IMR-90 (cell line): ENCODE measurements at regions not wholly inside any gene's neighbourhood (a gene's known extent, or its start where the extent isn't known, plus 50 kb on each side); places are given as distances from the start of the nearest gene placed in this dataset.

Experiments
- ATAC-seq: fragments of 200-7000 bp; cut with Tn5 transposase; 2 replicates; pipeline ENCODE4 v1.9.1; 2020; ENCODE audit warnings: low read depth, mild to moderate bottlenecking, moderate library complexity
- BruUV-seq: library from RNA; stranded (reverse); fragments of 400-500 nt; replicated peaks from 2 replicates; lab custom pipeline; 2021; lab: Mats Ljungman, UMichigan
- CTCF ChIA-PET: fragments of 300-600 bp; formaldehyde crosslinking; extraction: SDS; loops from one replicate; lab custom pipeline; 2021; ENCODE audit warnings: antibody characterized with exemption; lab: Yijun Ruan, JAX
- POLR2A ChIA-PET: fragments of 300-600 bp; sonication (Branson Sonifier 250); formaldehyde crosslinking; loops from one replicate; lab custom pipeline; 2022; ENCODE audit warnings: antibody characterized with exemption; ENCODE audit not compliant: unreplicated experiment; lab: Charles Lee
- DNase-seq: peaks from one replicate; pipeline ENCODE4 v3.0.0; 2013
- H2AFZ ChIP-seq: replicated peaks from 2 replicates; pipeline ENCODE3; 2013; ENCODE audit warnings: low read length, mild to moderate bottlenecking; ENCODE audit not compliant: poor library complexity
- H2AK5ac ChIP-seq: 2 replicates; pipeline ENCODE4 v1.6.1; 2013; ENCODE audit warnings: low read depth, low read length, inconsistent platforms
- H2AK9ac ChIP-seq: replicated peaks from 2 replicates; pipeline ENCODE3; 2013; ENCODE audit warnings: mild to moderate bottlenecking, low read depth, low read length, moderate library complexity; ENCODE audit not compliant: poor library complexity
- H2BK120ac ChIP-seq: 2 replicates; pipeline ENCODE4 v1.6.1; 2013; ENCODE audit warnings: low read depth, low read length, inconsistent platforms
- H2BK15ac ChIP-seq: 3 replicates; pipeline ENCODE4 v1.6.1; 2013; ENCODE audit warnings: low read depth, low read length, inconsistent platforms
- H2BK20ac ChIP-seq: 2 replicates; pipeline ENCODE4 v1.6.1; 2013; ENCODE audit warnings: low read depth, mild to moderate bottlenecking, inconsistent platforms, low read length, moderate library complexity
- H2BK5ac ChIP-seq: 2 replicates; pipeline ENCODE4 v1.6.1; 2013; ENCODE audit warnings: mild to moderate bottlenecking, low read depth, low read length, inconsistent platforms; ENCODE audit not compliant: poor library complexity, severe bottlenecking
- H3K14ac ChIP-seq: replicated peaks from 2 replicates; pipeline ENCODE4 v1.6.1; 2013; ENCODE audit warnings: low read depth, low read length, inconsistent platforms
- H3K18ac ChIP-seq: 2 replicates; pipeline ENCODE4 v1.6.1; 2013; ENCODE audit warnings: low read depth, low read length, control low read depth
- H3K23ac ChIP-seq: 2 replicates; pipeline ENCODE4 v1.6.1; 2013; ENCODE audit warnings: low read depth, low read length, inconsistent platforms
- H3K27ac ChIP-seq: 2 replicates; pipeline ENCODE4 v1.5.1; 2013; ENCODE audit warnings: mild to moderate bottlenecking, control low read depth, low read length; ENCODE audit not compliant: insufficient read depth
- H3K27me3 ChIP-seq: 2 replicates; pipeline ENCODE4 v1.6.1; 2013; ENCODE audit warnings: low read length; ENCODE audit not compliant: control insufficient read depth, insufficient read depth
- H3K36me3 ChIP-seq: 2 replicates; pipeline ENCODE4 v1.6.1; 2013; ENCODE audit warnings: low read length, mixed read lengths; ENCODE audit not compliant: control insufficient read depth, insufficient read depth
- H3K4ac ChIP-seq: 2 replicates; pipeline ENCODE4 v1.6.1; 2013; ENCODE audit warnings: low read depth, low read length, inconsistent platforms
- H3K4me1 ChIP-seq: 2 replicates; pipeline ENCODE4 v1.6.1; 2013; ENCODE audit warnings: low read length, mixed read lengths; ENCODE audit not compliant: control insufficient read depth, insufficient read depth
- H3K4me2 ChIP-seq: 2 replicates; pipeline ENCODE4 v1.6.1; 2013; ENCODE audit warnings: low read depth, mild to moderate bottlenecking, control low read depth, low read length, moderate library complexity
- H3K4me3 ChIP-seq: 2 replicates; pipeline ENCODE4 v1.5.1; 2013; ENCODE audit warnings: low read depth, mild to moderate bottlenecking, control low read depth, low read length, moderate library complexity; ENCODE audit not compliant: insufficient read depth
- H3K56ac ChIP-seq: 2 replicates; pipeline ENCODE4 v1.6.1; 2013; ENCODE audit warnings: low read length, inconsistent platforms; ENCODE audit not compliant: insufficient read depth; ENCODE audit errors: extremely low read depth
- H3K79me1 ChIP-seq, 2 experiments: 2 replicates each; pipeline ENCODE4 v1.6.1; 2013; ENCODE audit warnings: low read length in 2 of 2, inconsistent platforms in 1 of 2, low read depth in 1 of 2
- H3K9ac ChIP-seq: 2 replicates; pipeline ENCODE4 v1.6.1; 2013; ENCODE audit warnings: low read depth, low read length, control low read depth
- H3K9me1 ChIP-seq: 2 replicates; pipeline ENCODE4 v1.6.1; 2013; ENCODE audit warnings: low read length, inconsistent platforms; ENCODE audit not compliant: insufficient read depth
- H3K9me3 ChIP-seq: 2 replicates; pipeline ENCODE4 v1.6.1; 2013; ENCODE audit warnings: low read length; ENCODE audit not compliant: control insufficient read depth, insufficient read depth
- H4K20me1 ChIP-seq: 2 replicates; pipeline ENCODE4 v1.6.1; 2013; ENCODE audit warnings: low read length, inconsistent platforms; ENCODE audit not compliant: insufficient read depth
- H4K5ac ChIP-seq: 2 replicates; pipeline ENCODE4 v1.6.1; 2013; ENCODE audit warnings: mild to moderate bottlenecking, low read depth, low read length, control low read depth
- H4K8ac ChIP-seq, 2 experiments: 2 replicates each; pipeline ENCODE4 v1.6.1; 2013; ENCODE audit warnings: low read depth in 2 of 2, low read length in 2 of 2, control low read depth in 1 of 2, inconsistent platforms in 1 of 2
- H4K91ac ChIP-seq: 2 replicates; pipeline ENCODE4 v1.6.1; 2013; ENCODE audit warnings: low read depth, low read length, inconsistent platforms; ENCODE audit not compliant: insufficient read depth
- CHD1 ChIP-seq: IDR thresholded peaks from 2 replicates; pipeline ENCODE4 v1.6.1; 2012; ENCODE audit warnings: low read depth, low read length, improper control_type of control experiment
- MAZ ChIP-seq: IDR thresholded peaks from 2 replicates; pipeline ENCODE4 v1.6.1; 2012; ENCODE audit warnings: low read depth, mild to moderate bottlenecking, low read length, improper control_type of control experiment, moderate library complexity, borderline replicate concordance
- NFE2L2 ChIP-seq: fragments of 150-350 bp; IDR thresholded peaks from 2 replicates; pipeline ENCODE4 v1.6.1; 2016; ENCODE audit warnings: low read depth, mild to moderate bottlenecking, low read length
- RAD21 ChIP-seq: IDR thresholded peaks from 2 replicates; pipeline ENCODE4 v1.6.1; 2012; ENCODE audit warnings: low read length, improper control_type of control experiment
- RCOR1 ChIP-seq: IDR thresholded peaks from 2 replicates; pipeline ENCODE4 v1.6.1; 2012; ENCODE audit warnings: mild to moderate bottlenecking, low read length, improper control_type of control experiment; ENCODE audit not compliant: insufficient replicate concordance
- WGBS, 2 experiments: methylation state at CpG; one replicate each; pipeline versions ENCODE4 v1.1.5 to v1.1.7; 2013; ENCODE audit warnings: missing lambda C conversion rate in 2 of 2; ENCODE audit not compliant: insufficient read length in 1 of 2; ENCODE audit errors: extremely low coverage in 2 of 2; 5-methylcytosine and 5-hydroxymethylcytosine counted together
- dilution Hi-C: fragments of 300-500 bp; cut with HindIII; formaldehyde crosslinking; loops from one replicate; pipeline ENCODE4 v1.14.3; 2018; ENCODE audit warnings: low sequenced_read_pairs; ENCODE audit not compliant: unreplicated experiment
- in situ Hi-C: fragments of 300-500 bp; cut with MboI; formaldehyde crosslinking; loops from 3 replicates; pipeline ENCODE4 v1.14.3; 2019; ENCODE audit warnings: low sequenced_read_pairs, inconsistent platforms, mixed read lengths
- intact Hi-C: fragments of 100-400 bp; cut with micrococcal nuclease; formaldehyde crosslinking; loops from 2 replicates; pipeline ENCODE4 v1.10.0; 2022
- TF ChIP-seq, protein P1 (sequence below): conservative IDR thresholded peaks from 2 replicates; pipeline ENCODE4 v1.5.1; 2012; ENCODE audit warnings: mild to moderate bottlenecking, low read depth, low read length, improper control_type of control experiment

DNA sequence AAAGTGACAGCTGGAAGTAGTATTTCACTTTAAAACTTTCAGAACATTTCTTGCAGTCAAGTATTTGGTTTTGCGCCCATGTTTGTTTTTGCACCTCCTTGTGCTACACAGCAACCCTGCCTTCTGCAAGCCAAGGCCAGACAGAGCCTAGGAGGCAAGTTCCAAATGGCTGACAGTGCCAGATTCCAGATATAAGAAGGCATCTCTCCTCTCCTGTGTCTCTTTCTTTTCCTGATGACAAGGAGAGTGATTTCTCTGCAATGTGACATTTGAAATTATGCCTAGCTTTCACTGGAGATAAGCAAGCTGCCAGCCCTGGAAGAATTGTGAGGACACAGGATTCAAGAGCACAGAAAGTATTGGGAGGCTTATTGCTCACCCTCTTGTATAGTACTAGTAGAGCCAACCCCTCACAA lies 149.1 kb upstream of the TENT5A start:
- in situ Hi-C loops, result no loop called here

More for the DNA sequence above, 149.1 kb upstream of the TENT5A start:
- DNase-seq (no peak), ATAC-seq (peak; percentile 53; the same call in 1 of the 2 replicates)
- Histone ChIP-seq H4K20me1 (no peaks in the 10 kb centered on the region), H3K9ac (no peak overlapping the region), H3K4me1 (peaks cover 6% of the 10 kb centered on the region), H2AFZ (peak overlapping the region; percentile 8), H3K18ac (no peak overlapping the region), H3K27me3 (no peaks in the 10 kb centered on the region), H3K9me3 (no peaks in the 10 kb centered on the region; the same call in 1 of the 2 replicates), H2BK5ac (no peak overlapping the region), H3K23ac (no peak overlapping the region), H2AK9ac (no peak overlapping the region), H3K79me1 (no peaks in the 10 kb centered on the region), H3K4me2 (no peak overlapping the region), H2BK15ac (no peak overlapping the region), H3K56ac (no peak overlapping the region), H2AK5ac (no peak overlapping the region), H4K91ac (no peak overlapping the region), H3K4me3 (no peak overlapping the region), H4K5ac (no peak overlapping the region), H3K36me3 (no peaks in the 10 kb centered on the region), H3K14ac (no peak overlapping the region), H4K8ac (no peak overlapping the region), H2BK120ac (no peak overlapping the region), H3K4ac (no peak overlapping the region), H2BK20ac (no peak overlapping the region), H3K27ac (no peak overlapping the region), H3K9me1 (peaks cover 4% of the 10 kb centered on the region)
- CTCF ChIA-PET, result no interaction called here
- dilution Hi-C loops (no loop called here), intact Hi-C loops (no loop called here)
- WGBS, 2 experiments, result no CpG with 5 or more reads among the region's 1 CpG
- BruUV-seq, result no TSS peak
- POLR2A ChIA-PET, result no interaction called here
- TF ChIP-seq RAD21 (no peak), MAZ (no peak), NFE2L2 (no peak), CHD1 (no peak), RCOR1 (no peak)
- TF ChIP-seq, protein P1, sequence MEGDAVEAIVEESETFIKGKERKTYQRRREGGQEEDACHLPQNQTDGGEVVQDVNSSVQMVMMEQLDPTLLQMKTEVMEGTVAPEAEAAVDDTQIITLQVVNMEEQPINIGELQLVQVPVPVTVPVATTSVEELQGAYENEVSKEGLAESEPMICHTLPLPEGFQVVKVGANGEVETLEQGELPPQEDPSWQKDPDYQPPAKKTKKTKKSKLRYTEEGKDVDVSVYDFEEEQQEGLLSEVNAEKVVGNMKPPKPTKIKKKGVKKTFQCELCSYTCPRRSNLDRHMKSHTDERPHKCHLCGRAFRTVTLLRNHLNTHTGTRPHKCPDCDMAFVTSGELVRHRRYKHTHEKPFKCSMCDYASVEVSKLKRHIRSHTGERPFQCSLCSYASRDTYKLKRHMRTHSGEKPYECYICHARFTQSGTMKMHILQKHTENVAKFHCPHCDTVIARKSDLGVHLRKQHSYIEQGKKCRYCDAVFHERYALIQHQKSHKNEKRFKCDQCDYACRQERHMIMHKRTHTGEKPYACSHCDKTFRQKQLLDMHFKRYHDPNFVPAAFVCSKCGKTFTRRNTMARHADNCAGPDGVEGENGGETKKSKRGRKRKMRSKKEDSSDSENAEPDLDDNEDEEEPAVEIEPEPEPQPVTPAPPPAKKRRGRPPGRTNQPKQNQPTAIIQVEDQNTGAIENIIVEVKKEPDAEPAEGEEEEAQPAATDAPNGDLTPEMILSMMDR, result no peak
